ENCODE measurements at regions not wholly inside any gene's neighbourhood (a gene's known extent, or its start where the extent isn't known, plus 50 kb on each side); places are given as distances from the start of the nearest gene placed in this dataset.
A peak's percentile ranks its signal among the peaks of the same experiment; 100 is the strongest.

- H3K4me1 ChIP-seq, result peaks cover 15 to 64% (median 41%) of the 10 kb centered on the region in 10 experiments; a peak in 19 of 20 replicates
Observed at GRCh38 chr1:212233321-212233720, 51.9 kb upstream of the PPP2R5A start.

GRCh38 chr1:212234431-212235395, 50.5 kb upstream of the PPP2R5A start:
- Histone ChIP-seq H3K4me2 (peak overlapping the region; percentile 36 to 85 (median 62); a peak in 20 of 22 replicates), H3K4me3 (no peak overlapping the region; a peak in 1 of 20 replicates), H3K36me3 (no peaks in the 10 kb centered on the region), H4K20me1 (no peaks in the 10 kb centered on the region), H3K9me3 (replicated peaks in 1 of 11) (peaks cover 0 to 27% (median 20%) of the 10 kb centered on the region in 11 experiments; a peak in 19 of 22 replicates), H3K27me3 (no peaks in the 10 kb centered on the region), H3K4me1 (peaks cover 15 to 69% (median 42%) of the 10 kb centered on the region in 10 experiments; a peak in 19 of 20 replicates), H3K9ac (peak overlapping the region in 6 of 11 experiments; percentile 16 to 39 (median 31); a peak in 7 of 22 replicates), H3K27ac (peak overlapping the region in 10 of 11 experiments; percentile 10 to 73 (median 66); a peak in 18 of 22 replicates)
- TF ChIP-seq Cebpa-rat (IDR thresholded peaks at IDR 0.05), result no peak

More at GRCh38 chr1:212233321-212233720, 51.9 kb upstream of the PPP2R5A start:
- TF ChIP-seq Cebpa-rat (IDR thresholded peaks at IDR 0.05), result no peak
- Histone ChIP-seq H3K4me3 (no peak overlapping the region), H3K27ac (peak overlapping the region in 6 of 11 experiments; percentile 60 to 73 (median 70); a peak in 6 of 22 replicates), H3K27me3 (no peaks in the 10 kb centered on the region), H3K9ac (no peak overlapping the region), H3K9me3 (replicated peaks in 1 of 11) (peaks cover 0 to 27% (median 20%) of the 10 kb centered on the region in 11 experiments; a peak in 19 of 22 replicates), H3K36me3 (no peaks in the 10 kb centered on the region), H4K20me1 (no peaks in the 10 kb centered on the region), H3K4me2 (peak overlapping the region in 6 of 11 experiments; percentile 39 to 85 (median 74); a peak in 9 of 22 replicates)

All from BLaER1 treated with 17β-estradiol and CSF1 and Interleukin-3, amounts not matched to agents 10 nM and 100 nM (cell line).